Upper lobe of left lung (tissue), 4 donors: ENCODE measurements at regions not wholly inside any gene's neighbourhood (a gene's known extent, or its start where the extent isn't known, plus 50 kb on each side); places are given as distances from the start of the nearest gene placed in this dataset.
"Not testable (repeated sequence)": the region's sequence is repeated elsewhere in the genome, so short reads cannot be mapped to it uniquely, and the experiment has no call there.

Source experiments
- CTCF ChIP-seq, 6 experiments: fragments of 450-650 bp in 4 of 6; fragments of 200-600 bp in 2 of 6; sonication (generic) in 2 of 6; IDR thresholded peaks; one replicate each; pipeline ENCODE4 v1.5.1; 2016 to 2019; ENCODE audit warnings: antibody characterized with exemption in 6 of 6
- EP300 ChIP-seq, 4 donors: sonication (generic); formaldehyde crosslinking; IDR thresholded peaks; one replicate each; pipeline ENCODE4 v1.5.1; 2017; ENCODE audit warnings: antibody characterized with exemption in 4 of 4, control low read depth in 2 of 4
- POLR2A ChIP-seq, 4 donors: fragments of 450-650 bp; IDR thresholded peaks; one replicate each; pipeline ENCODE4 v1.5.1; 2016 to 2017; ENCODE audit warnings: antibody characterized with exemption in 4 of 4, mild to moderate bottlenecking in 2 of 4

GRCh38 chr13:27350825-27351224, 73.6 kb upstream of the GTF3A start:
- TF ChIP-seq EP300, POLR2A, CTCF (IDR thresholded peaks at IDR 0.05): not testable (repeated sequence)
